ENCODE measurements at regions not wholly inside any gene's neighbourhood (a gene's known extent, or its start where the extent isn't known, plus 50 kb on each side); places are given as distances from the start of the nearest gene placed in this dataset.
"Not testable (repeated sequence)": the region's sequence is repeated elsewhere in the genome, so short reads cannot be mapped to it uniquely, and the experiment has no call there.

GRCh38 chrX:65331371-65331770, 203.2 kb downstream of the LAS1L start:
- DNase-seq, result no peak

GRCh38 chrX:65300104-65300809, 234.3 kb downstream of the LAS1L start:
- no peak for DNase-seq

- not testable (repeated sequence) for DNase-seq
Measured at GRCh38 chrX:65282905-65283304, 251.7 kb downstream of the LAS1L start.

GRCh38 chrX:65273152-65273551, 261.4 kb downstream of the LAS1L start:
- no peak for DNase-seq

GRCh38 chrX:65266482-65266881, 268.1 kb downstream of the LAS1L start:
- DNase-seq, result no peak

- DNase-seq, result no peak
Measured at GRCh38 chrX:65253817-65254216, 277.6 kb upstream of the ZC4H2 start.

GRCh38 chrX:65241059-65241721, 264.9 kb upstream of the ZC4H2 start:
- no peak for DNase-seq

GRCh38 chrX:65203545-65203944, 227.3 kb upstream of the ZC4H2 start:
- DNase-seq, result no peak

GRCh38 chrX:65196758-65197360, 220.6 kb upstream of the ZC4H2 start:
- DNase-seq, result peak; percentile 83

- no peak for DNase-seq
Measured at GRCh38 chrX:65195621-65196020, 219.4 kb upstream of the ZC4H2 start.

- DNase-seq, result no peak
Measured at GRCh38 chrX:65194547-65194946, 218.3 kb upstream of the ZC4H2 start.

- not testable (repeated sequence) for DNase-seq
Measured at GRCh38 chrX:65163325-65163724, 187.1 kb upstream of the ZC4H2 start.

GRCh38 chrX:65148232-65148631, 172.0 kb upstream of the ZC4H2 start:
- no peak for DNase-seq

GRCh38 chrX:65136424-65136823, 160.2 kb upstream of the ZC4H2 start:
- no peak for DNase-seq

- DNase-seq, result no peak
Measured at GRCh38 chrX:65127842-65128241, 151.6 kb upstream of the ZC4H2 start.

GRCh38 chrX:65098851-65099250, 122.6 kb upstream of the ZC4H2 start:
- no peak for DNase-seq

GRCh38 chrX:65093658-65094057, 117.4 kb upstream of the ZC4H2 start:
- DNase-seq, result no peak

GRCh38 chrX:65073233-65073632, 97.0 kb upstream of the ZC4H2 start:
- DNase-seq, result no peak

- no peak for DNase-seq
Measured at GRCh38 chrX:65072590-65072989, 96.3 kb upstream of the ZC4H2 start.

- DNase-seq, result not testable (repeated sequence)
Measured at GRCh38 chrX:65058626-65059025, 82.4 kb upstream of the ZC4H2 start.

GRCh38 chrX:65045001-65045400, 68.8 kb upstream of the ZC4H2 start:
- no peak for DNase-seq

GRCh38 chrX:65035446-65035770, 59.2 kb upstream of the ZC4H2 start:
- peak; percentile 30 for DNase-seq

GRCh38 chrX:65034668-65035445, 58.6 kb upstream of the ZC4H2 start, which contains the start of gene ZC3H12B:
Gene ZC3H12B (plus strand): TSS chrX:65034826.
- peak; percentile 83 for DNase-seq
